Stomach (tissue), 8 donors: ENCODE measurements at regions not wholly inside any gene's neighbourhood (a gene's known extent, or its start where the extent isn't known, plus 50 kb on each side); places are given as distances from the start of the nearest gene placed in this dataset.

Experiments used
- DNase-seq, 2 donors: peaks; one replicate each; pipeline versions ENCODE4 v3.0.0 to v3.0.0-alpha.2; 2013 to 2019
- H3K27ac ChIP-seq, 5 donors: fragments of 200-600 bp in 4 of 5; sonication (generic) in 4 of 5; one replicate each; pipeline ENCODE4 v1.5.1; 2013 to 2019; ENCODE audit warnings: mild to moderate bottlenecking in 1 of 5, moderate library complexity in 1 of 5
- H3K27me3 ChIP-seq, 3 donors: fragments of 200-600 bp; sonication (generic); one replicate each; pipeline ENCODE4 v1.5.1; 2017 to 2019; ENCODE audit warnings: mixed run types in 1 of 3
- H3K36me3 ChIP-seq, 4 donors: fragments of 200-600 bp; sonication (generic); 1 replicate in 3 of 4; 2 replicates in 1 of 4; pipeline ENCODE4 v1.5.1; 2016 to 2019
- H3K4me1 ChIP-seq, 4 donors: fragments of 200-600 bp; sonication (generic); one replicate each; pipeline ENCODE4 v1.5.1; 2016 to 2019
- H3K4me3 ChIP-seq, 4 donors: fragments of 200-600 bp; sonication (generic) in 3 of 4; one replicate each; pipeline ENCODE4 v1.5.1; 2016 to 2019; ENCODE audit warnings: mild to moderate bottlenecking in 1 of 4
- H3K9me3 ChIP-seq, 4 donors: fragments of 200-600 bp; sonication (generic); one replicate each; pipeline ENCODE4 v1.5.1; 2016 to 2019
- EP300 ChIP-seq: sonication (generic); formaldehyde crosslinking; IDR thresholded peaks from one replicate; pipeline ENCODE4 v1.6.1; 2017; ENCODE audit warnings: antibody characterized with exemption
- POLR2A ChIP-seq, 4 donors: fragments of 450-650 bp; IDR thresholded peaks; one replicate each; pipeline ENCODE4 v1.6.1; 2016; ENCODE audit warnings: antibody characterized with exemption in 4 of 4, control low read depth in 2 of 4, mild to moderate bottlenecking in 1 of 4, moderate library complexity in 1 of 4
- POLR2AphosphoS5 ChIP-seq, 3 donors: sonication (generic); formaldehyde crosslinking; IDR thresholded peaks; one replicate each; pipeline ENCODE4 v1.6.1; 2016; ENCODE audit warnings: antibody characterized with exemption in 3 of 3
- WGBS, 5 donors: extraction: QIAGEN DNeasy Blood & Tissue Kit in 3 of 5; methylation state at CpG; one replicate each; pipeline versions ENCODE4 v1.1.5 to v1.1.7; 2013 to 2018; 5-methylcytosine and 5-hydroxymethylcytosine counted together
- intact Hi-C: fragments of 100-400 bp; cut with DNase I; formaldehyde crosslinking; loops from one replicate; pipeline ENCODE4 v1.15.1; 2023; ENCODE audit warnings: low total_unique reads
- TF ChIP-seq, protein P1 (sequence below), 7 experiments: fragments of 450-650 bp in 4 of 7; fragments of 200-600 bp in 3 of 7; sonication (generic) in 3 of 7; IDR thresholded peaks; one replicate each; pipeline ENCODE4 v1.5.1; 2016 to 2019; ENCODE audit warnings: antibody characterized with exemption in 7 of 7, control low read depth in 2 of 7, mild to moderate bottlenecking in 1 of 7
- donor health status: healthy with polysubstance abuse.
- donor health status: Bipolar disorder and iron deficiency.
- donor health status: healthy.

DNA sequence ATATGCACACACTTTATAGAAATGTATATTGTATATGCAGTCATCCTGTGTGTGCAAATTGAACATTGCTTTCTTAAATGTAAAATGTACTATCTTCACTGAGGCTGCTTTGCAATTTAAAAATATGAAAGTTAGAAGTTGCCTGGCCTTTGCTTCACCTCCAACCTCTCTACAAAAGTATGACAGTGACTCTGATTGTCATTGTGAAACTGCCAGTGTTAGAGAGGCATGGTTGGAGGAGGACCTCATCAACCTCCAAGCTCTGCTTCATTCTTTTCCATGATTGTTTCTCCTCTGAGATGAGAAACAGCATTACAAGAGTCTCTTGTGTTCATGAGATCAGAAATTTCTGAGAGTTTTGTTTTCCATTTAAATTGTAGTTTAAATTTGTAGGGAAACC is 185.5 kb downstream of the ZC3H11B start:
- Histone ChIP-seq H3K36me3 (no peaks in the 10 kb centered on the region), H3K4me1 (no peaks in the 10 kb centered on the region), H3K27me3 (no peaks in the 10 kb centered on the region), H3K27ac (no peak overlapping the region), H3K9me3 (no peaks in the 10 kb centered on the region), H3K4me3 (no peak overlapping the region)
- intact Hi-C loops = no loop called here
- TF ChIP-seq EP300 (no peak), POLR2A (IDR thresholded peaks at IDR 0.05) (no peak), POLR2AphosphoS5 (IDR thresholded peaks at IDR 0.05) (no peak)
- TF ChIP-seq, protein P1, sequence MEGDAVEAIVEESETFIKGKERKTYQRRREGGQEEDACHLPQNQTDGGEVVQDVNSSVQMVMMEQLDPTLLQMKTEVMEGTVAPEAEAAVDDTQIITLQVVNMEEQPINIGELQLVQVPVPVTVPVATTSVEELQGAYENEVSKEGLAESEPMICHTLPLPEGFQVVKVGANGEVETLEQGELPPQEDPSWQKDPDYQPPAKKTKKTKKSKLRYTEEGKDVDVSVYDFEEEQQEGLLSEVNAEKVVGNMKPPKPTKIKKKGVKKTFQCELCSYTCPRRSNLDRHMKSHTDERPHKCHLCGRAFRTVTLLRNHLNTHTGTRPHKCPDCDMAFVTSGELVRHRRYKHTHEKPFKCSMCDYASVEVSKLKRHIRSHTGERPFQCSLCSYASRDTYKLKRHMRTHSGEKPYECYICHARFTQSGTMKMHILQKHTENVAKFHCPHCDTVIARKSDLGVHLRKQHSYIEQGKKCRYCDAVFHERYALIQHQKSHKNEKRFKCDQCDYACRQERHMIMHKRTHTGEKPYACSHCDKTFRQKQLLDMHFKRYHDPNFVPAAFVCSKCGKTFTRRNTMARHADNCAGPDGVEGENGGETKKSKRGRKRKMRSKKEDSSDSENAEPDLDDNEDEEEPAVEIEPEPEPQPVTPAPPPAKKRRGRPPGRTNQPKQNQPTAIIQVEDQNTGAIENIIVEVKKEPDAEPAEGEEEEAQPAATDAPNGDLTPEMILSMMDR (IDR thresholded peaks at IDR 0.05) = no peak
- DNase-seq = no peak

DNA sequence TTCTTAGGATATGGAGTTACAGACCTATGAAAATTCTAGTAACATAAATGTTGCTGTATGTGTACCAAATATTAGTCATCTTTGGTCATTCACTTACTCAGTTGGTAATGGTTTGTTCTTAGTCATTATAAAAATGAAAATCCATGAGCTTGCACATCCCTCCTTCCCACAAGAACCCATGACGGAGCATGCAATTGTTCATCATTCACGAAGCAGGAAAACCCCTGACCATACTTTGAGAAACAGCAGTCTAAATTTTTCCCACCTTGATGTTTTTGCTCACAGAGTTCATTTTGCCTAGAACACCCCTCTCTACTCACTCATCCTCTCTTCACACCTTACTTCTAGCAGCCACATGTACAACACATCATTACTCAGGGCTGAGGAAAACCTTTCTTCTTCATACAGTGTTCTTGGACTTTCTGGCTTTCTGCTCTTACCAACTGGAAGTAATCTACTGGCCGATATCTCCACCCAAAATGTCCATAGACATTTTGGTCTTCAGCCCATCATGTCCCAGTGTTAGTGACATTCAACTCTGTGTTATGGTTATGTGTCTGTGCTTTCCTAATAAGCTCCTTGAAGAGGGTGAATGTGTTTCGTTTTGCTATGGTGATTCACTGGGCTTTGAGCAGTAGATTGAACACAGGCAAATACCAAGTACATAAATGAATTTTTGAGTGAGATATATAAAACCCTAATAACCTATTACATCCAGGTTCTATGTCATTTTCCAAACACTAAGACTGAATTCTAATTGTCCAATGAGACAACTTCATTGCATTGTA is 189.9 kb downstream of the ZC3H11B start:
- TF ChIP-seq, protein P1 (IDR thresholded peaks at IDR 0.05) = no peak
- no peak for TF ChIP-seq POLR2AphosphoS5 (IDR thresholded peaks at IDR 0.05)
- TF ChIP-seq EP300 = no peak
- no peak for TF ChIP-seq POLR2A (IDR thresholded peaks at IDR 0.05)
- no peaks in the 10 kb centered on the region for H3K36me3 ChIP-seq
- WGBS, 5 donors = 85 to 89% (median 87%) methylated on average over 4 of the region's 4 CpGs
- H3K27me3 ChIP-seq = no peaks in the 10 kb centered on the region
- no peak overlapping the region for H3K27ac ChIP-seq
- intact Hi-C loops = no loop called here
- H3K9me3 ChIP-seq = no peaks in the 10 kb centered on the region
- no peak overlapping the region for H3K4me3 ChIP-seq
- no peaks in the 10 kb centered on the region for H3K4me1 ChIP-seq
- no peak for DNase-seq

DNA sequence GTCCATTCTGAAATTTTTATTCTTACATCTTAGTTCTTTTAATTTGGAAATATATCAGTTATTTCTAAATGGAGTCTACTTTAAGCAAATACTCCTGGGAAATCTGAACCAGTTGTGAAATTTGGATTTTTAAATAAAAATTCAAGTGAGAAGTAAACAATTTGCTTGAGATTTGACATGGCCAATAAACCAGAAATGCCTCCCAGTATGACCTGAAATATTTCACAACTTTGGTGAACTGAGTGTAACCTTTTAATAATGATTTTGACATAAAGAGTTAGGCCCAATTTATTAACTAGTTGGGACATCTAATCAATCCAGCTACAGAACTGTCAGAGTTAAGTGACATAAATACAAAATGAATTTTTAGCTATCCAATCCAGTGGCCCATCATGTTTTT is 192.0 kb downstream of the ZC3H11B start:
- intact Hi-C loops = no loop called here
- Histone ChIP-seq H3K27me3 (no peaks in the 10 kb centered on the region), H3K4me3 (no peak overlapping the region), H3K27ac (no peak overlapping the region), H3K9me3 (no peaks in the 10 kb centered on the region), H3K36me3 (no peaks in the 10 kb centered on the region), H3K4me1 (no peaks in the 10 kb centered on the region)
- DNase-seq = no peak
- TF ChIP-seq POLR2AphosphoS5 (IDR thresholded peaks at IDR 0.05) (no peak), POLR2A (IDR thresholded peaks at IDR 0.05) (no peak), EP300 (no peak)
- TF ChIP-seq, protein P1 (IDR thresholded peaks at IDR 0.05) = no peak

DNA sequence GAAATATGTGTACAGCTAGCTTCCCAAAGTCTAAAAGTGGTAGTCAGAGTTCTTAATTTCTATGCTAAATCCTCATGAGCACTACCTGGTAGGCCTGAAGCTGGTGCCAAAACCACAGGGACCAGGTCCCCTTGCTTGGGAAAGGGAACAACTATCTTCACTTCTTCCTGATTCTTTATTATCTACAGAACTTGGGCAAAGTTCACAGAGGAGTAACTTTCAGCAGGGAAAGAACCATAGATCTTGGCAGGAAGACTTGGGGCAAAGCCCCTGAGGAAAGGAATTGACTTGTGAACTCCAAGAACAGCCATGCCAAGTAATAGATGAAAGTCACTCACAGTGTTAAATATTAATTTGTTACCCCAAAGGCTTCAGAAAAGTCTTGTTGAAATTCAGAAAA is 193.0 kb downstream of the ZC3H11B start:
- Histone ChIP-seq H3K9me3 (no peaks in the 10 kb centered on the region), H3K36me3 (no peaks in the 10 kb centered on the region), H3K4me3 (no peak overlapping the region), H3K27me3 (no peaks in the 10 kb centered on the region), H3K27ac (no peak overlapping the region), H3K4me1 (no peaks in the 10 kb centered on the region)
- TF ChIP-seq, protein P1 (IDR thresholded peaks at IDR 0.05) = no peak
- TF ChIP-seq POLR2A (IDR thresholded peaks at IDR 0.05) = no peak
- TF ChIP-seq EP300 = no peak
- TF ChIP-seq POLR2AphosphoS5 (IDR thresholded peaks at IDR 0.05) = no peak
- no peak for DNase-seq
- intact Hi-C loops = no loop called here
